ENCODE measurements at regions not wholly inside any gene's neighbourhood (a gene's known extent, or its start where the extent isn't known, plus 50 kb on each side); places are given as distances from the start of the nearest gene placed in this dataset.

- TF ChIP-seq, protein P1, sequence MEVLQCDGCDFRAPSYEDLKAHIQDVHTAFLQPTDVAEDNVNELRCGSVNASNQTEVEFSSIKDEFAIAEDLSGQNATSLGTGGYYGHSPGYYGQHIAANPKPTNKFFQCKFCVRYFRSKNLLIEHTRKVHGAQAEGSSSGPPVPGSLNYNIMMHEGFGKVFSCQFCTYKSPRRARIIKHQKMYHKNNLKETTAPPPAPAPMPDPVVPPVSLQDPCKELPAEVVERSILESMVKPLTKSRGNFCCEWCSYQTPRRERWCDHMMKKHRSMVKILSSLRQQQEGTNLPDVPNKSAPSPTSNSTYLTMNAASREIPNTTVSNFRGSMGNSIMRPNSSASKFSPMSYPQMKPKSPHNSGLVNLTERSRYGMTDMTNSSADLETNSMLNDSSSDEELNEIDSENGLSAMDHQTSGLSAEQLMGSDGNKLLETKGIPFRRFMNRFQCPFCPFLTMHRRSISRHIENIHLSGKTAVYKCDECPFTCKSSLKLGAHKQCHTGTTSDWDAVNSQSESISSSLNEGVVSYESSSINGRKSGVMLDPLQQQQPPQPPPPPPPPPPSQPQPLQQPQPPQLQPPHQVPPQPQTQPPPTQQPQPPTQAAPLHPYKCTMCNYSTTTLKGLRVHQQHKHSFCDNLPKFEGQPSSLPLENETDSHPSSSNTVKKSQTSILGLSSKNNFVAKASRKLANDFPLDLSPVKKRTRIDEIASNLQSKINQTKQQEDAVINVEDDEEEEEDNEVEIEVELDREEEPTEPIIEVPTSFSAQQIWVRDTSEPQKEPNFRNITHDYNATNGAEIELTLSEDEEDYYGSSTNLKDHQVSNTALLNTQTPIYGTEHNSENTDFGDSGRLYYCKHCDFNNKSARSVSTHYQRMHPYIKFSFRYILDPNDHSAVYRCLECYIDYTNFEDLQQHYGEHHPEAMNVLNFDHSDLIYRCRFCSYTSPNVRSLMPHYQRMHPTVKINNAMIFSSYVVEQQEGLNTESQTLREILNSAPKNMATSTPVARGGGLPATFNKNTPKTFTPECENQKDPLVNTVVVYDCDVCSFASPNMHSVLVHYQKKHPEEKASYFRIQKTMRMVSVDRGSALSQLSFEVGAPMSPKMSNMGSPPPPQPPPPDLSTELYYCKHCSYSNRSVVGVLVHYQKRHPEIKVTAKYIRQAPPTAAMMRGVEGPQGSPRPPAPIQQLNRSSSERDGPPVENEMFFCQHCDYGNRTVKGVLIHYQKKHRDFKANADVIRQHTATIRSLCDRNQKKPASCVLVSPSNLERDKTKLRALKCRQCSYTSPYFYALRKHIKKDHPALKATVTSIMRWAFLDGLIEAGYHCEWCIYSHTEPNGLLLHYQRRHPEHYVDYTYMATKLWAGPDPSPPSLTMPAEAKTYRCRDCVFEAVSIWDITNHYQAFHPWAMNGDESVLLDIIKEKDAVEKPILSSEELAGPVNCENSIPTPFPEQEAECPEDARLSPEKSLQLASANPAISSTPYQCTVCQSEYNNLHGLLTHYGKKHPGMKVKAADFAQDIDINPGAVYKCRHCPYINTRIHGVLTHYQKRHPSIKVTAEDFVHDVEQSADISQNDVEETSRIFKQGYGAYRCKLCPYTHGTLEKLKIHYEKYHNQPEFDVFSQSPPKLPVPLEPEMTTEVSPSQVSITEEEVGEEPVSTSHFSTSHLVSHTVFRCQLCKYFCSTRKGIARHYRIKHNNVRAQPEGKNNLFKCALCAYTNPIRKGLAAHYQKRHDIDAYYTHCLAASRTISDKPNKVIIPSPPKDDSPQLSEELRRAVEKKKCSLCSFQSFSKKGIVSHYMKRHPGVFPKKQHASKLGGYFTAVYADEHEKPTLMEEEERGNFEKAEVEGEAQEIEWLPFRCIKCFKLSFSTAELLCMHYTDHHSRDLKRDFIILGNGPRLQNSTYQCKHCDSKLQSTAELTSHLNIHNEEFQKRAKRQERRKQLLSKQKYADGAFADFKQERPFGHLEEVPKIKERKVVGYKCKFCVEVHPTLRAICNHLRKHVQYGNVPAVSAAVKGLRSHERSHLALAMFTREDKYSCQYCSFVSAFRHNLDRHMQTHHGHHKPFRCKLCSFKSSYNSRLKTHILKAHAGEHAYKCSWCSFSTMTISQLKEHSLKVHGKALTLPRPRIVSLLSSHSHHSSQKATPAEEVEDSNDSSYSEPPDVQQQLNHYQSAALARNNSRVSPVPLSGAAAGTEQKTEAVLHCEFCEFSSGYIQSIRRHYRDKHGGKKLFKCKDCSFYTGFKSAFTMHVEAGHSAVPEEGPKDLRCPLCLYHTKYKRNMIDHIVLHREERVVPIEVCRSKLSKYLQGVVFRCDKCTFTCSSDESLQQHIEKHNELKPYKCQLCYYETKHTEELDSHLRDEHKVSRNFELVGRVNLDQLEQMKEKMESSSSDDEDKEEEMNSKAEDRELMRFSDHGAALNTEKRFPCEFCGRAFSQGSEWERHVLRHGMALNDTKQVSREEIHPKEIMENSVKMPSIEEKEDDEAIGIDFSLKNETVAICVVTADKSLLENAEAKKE (CRISPR knock-in tag; IDR thresholded peaks at IDR 0.05): no peak
Observed at GRCh38 chr11:32225571-32226285, 134.9 kb downstream of the RCN1 start (continued).

- Mint-ChIP-seq H3K4me3 (no peak overlapping the region), H3K9me3 (no peaks in the 10 kb centered on the region), H3K27me3 (ENCODE audit: insufficient read depth, low read depth, poor library complexity) (no peaks in the 10 kb centered on the region), H3K36me3 (ENCODE audit: low read depth) (no peaks in the 10 kb centered on the region), H3K27ac (no peak overlapping the region), H3K4me1 (peaks cover 4% of the 10 kb centered on the region; the same call in 1 of the 3 replicates)
- H2AFZ ChIP-seq: no peak overlapping the region
- ATAC-seq (no peak), DNase-seq (ENCODE audit: low spot score) (no peak)
- no peaks in the 10 kb centered on the region for H3K4me1 ChIP-seq (ENCODE audit: insufficient read depth)
- H3K36me3 ChIP-seq (ENCODE audit: insufficient read depth): no peaks in the 10 kb centered on the region
- no peak overlapping the region for H3K27ac ChIP-seq (ENCODE audit: low read depth)
- H3K4me2 ChIP-seq: no peak overlapping the region
- no peaks in the 10 kb centered on the region for H4K20me1 ChIP-seq (replicated peaks; ENCODE audit: insufficient read depth)
- no peaks in the 10 kb centered on the region for H3K79me2 ChIP-seq (replicated peaks; ENCODE audit: insufficient read depth)
- H3K9me2 ChIP-seq (ENCODE audit: insufficient read depth): no peaks in the 10 kb centered on the region; the same call in 1 of the 2 replicates
- H3F3A ChIP-seq (replicated peaks; ENCODE audit: low read depth): no peaks in the 10 kb centered on the region
- H3K4me3 ChIP-seq: no peak overlapping the region
- TF ChIP-seq JUNB (IDR thresholded peaks at IDR 0.05; ENCODE audit: unreplicated experiment): no peak
- TF ChIP-seq, protein P2, sequence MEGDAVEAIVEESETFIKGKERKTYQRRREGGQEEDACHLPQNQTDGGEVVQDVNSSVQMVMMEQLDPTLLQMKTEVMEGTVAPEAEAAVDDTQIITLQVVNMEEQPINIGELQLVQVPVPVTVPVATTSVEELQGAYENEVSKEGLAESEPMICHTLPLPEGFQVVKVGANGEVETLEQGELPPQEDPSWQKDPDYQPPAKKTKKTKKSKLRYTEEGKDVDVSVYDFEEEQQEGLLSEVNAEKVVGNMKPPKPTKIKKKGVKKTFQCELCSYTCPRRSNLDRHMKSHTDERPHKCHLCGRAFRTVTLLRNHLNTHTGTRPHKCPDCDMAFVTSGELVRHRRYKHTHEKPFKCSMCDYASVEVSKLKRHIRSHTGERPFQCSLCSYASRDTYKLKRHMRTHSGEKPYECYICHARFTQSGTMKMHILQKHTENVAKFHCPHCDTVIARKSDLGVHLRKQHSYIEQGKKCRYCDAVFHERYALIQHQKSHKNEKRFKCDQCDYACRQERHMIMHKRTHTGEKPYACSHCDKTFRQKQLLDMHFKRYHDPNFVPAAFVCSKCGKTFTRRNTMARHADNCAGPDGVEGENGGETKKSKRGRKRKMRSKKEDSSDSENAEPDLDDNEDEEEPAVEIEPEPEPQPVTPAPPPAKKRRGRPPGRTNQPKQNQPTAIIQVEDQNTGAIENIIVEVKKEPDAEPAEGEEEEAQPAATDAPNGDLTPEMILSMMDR (conservative IDR thresholded peaks at IDR 0.05; ENCODE audit: low read depth in 2 of 2): no peak
- TF ChIP-seq, protein P1 (CRISPR knock-in tag; IDR thresholded peaks at IDR 0.05): no peak
- TF ChIP-seq EZH2phosphoT487 (IDR thresholded peaks at IDR 0.05; ENCODE audit: unreplicated experiment): no peak
- no peaks in the 10 kb centered on the region for H3K27me3 ChIP-seq (ENCODE audit: insufficient read depth)
Observed at GRCh38 chr11:32226480-32226879, 135.6 kb downstream of the RCN1 start.

Data from GM23338 (cell line).